Uterus (tissue), 3 donors: ENCODE measurements at regions not wholly inside any gene's neighbourhood (a gene's known extent, or its start where the extent isn't known, plus 50 kb on each side); places are given as distances from the start of the nearest gene placed in this dataset.

Source experiments
- DNase-seq, 2 donors: peaks; one replicate each; pipeline ENCODE4 v3.0.0-alpha.2; 2019 to 2020
- H3K27ac ChIP-seq, 2 donors: fragments of 200-600 bp; sonication (generic); 1 replicate in 1 of 2; 2 replicates in 1 of 2; pipeline ENCODE4 v1.5.1; 2016 to 2018
- H3K27me3 ChIP-seq, 2 donors: fragments of 200-600 bp; sonication (generic); one replicate each; pipeline ENCODE4 v1.5.1; 2018 to 2019; ENCODE audit warnings: control low read depth in 1 of 2
- H3K36me3 ChIP-seq, 2 donors: fragments of 200-600 bp; sonication (generic); one replicate each; pipeline ENCODE4 v1.5.1; 2019; ENCODE audit warnings: control low read depth in 1 of 2
- H3K4me1 ChIP-seq, 2 donors: fragments of 200-600 bp; sonication (generic); one replicate each; pipeline ENCODE4 v1.5.1; 2018 to 2019; ENCODE audit warnings: control low read depth in 1 of 2
- H3K4me3 ChIP-seq, 2 donors: fragments of 200-600 bp; sonication (generic); 1 replicate in 1 of 2; 2 replicates in 1 of 2; pipeline ENCODE4 v1.5.1; 2018 to 2019; ENCODE audit warnings: mild to moderate bottlenecking in 1 of 2
- H3K9me3 ChIP-seq, 2 donors: fragments of 200-600 bp; sonication (generic); one replicate each; pipeline ENCODE4 v1.5.1; 2019; ENCODE audit warnings: control low read depth in 1 of 2
- POLR2A ChIP-seq, 2 donors: fragments of 450-650 bp; IDR thresholded peaks; one replicate each; pipeline ENCODE4 v1.6.1; 2016; ENCODE audit warnings: antibody characterized with exemption in 2 of 2, mild to moderate bottlenecking in 1 of 2, moderate library complexity in 1 of 2
- intact Hi-C: fragments of 100-400 bp; cut with DNase I; formaldehyde crosslinking; loops from one replicate; pipeline ENCODE4 v1.15.1; 2023; ENCODE audit warnings: low total_unique reads
- TF ChIP-seq, protein P1 (sequence below), 4 experiments: fragments of 200-600 bp in 2 of 4; fragments of 450-650 bp in 2 of 4; sonication (generic) in 2 of 4; IDR thresholded peaks; one replicate each; pipeline ENCODE4 v1.5.1; 2016 to 2019; ENCODE audit warnings: antibody characterized with exemption in 4 of 4, mild to moderate bottlenecking in 2 of 4, moderate library complexity in 1 of 4
- donor health status: DM: yes; HTN: yes; CAD: no.

- Histone ChIP-seq H3K9me3 (no peaks in the 10 kb centered on the region), H3K27me3 (no peaks in the 10 kb centered on the region), H3K27ac (peak overlapping the region; percentile 30 to 58), H3K4me3 (no peak overlapping the region), H3K36me3 (no peaks in the 10 kb centered on the region), H3K4me1 (no peaks in the 10 kb centered on the region)
- TF ChIP-seq, protein P1, sequence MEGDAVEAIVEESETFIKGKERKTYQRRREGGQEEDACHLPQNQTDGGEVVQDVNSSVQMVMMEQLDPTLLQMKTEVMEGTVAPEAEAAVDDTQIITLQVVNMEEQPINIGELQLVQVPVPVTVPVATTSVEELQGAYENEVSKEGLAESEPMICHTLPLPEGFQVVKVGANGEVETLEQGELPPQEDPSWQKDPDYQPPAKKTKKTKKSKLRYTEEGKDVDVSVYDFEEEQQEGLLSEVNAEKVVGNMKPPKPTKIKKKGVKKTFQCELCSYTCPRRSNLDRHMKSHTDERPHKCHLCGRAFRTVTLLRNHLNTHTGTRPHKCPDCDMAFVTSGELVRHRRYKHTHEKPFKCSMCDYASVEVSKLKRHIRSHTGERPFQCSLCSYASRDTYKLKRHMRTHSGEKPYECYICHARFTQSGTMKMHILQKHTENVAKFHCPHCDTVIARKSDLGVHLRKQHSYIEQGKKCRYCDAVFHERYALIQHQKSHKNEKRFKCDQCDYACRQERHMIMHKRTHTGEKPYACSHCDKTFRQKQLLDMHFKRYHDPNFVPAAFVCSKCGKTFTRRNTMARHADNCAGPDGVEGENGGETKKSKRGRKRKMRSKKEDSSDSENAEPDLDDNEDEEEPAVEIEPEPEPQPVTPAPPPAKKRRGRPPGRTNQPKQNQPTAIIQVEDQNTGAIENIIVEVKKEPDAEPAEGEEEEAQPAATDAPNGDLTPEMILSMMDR (IDR thresholded peaks at IDR 0.05) = no peak
- TF ChIP-seq POLR2A (IDR thresholded peaks at IDR 0.05) = no peak
- intact Hi-C loops = loop anchor here (10.0 kb wide), 1 partner anchor 290 kb away; no protein-coding TSS in a partner anchor
- no peak for DNase-seq
Measured at GRCh38 chr11:122214567-122214966, 98.6 kb upstream of the BLID start.

GRCh38 chr11:122214080-122214479 is 98.1 kb upstream of the BLID start:
- Histone ChIP-seq H3K27me3 (no peaks in the 10 kb centered on the region), H3K36me3 (no peaks in the 10 kb centered on the region), H3K4me3 (no peak overlapping the region), H3K27ac (no peak overlapping the region), H3K4me1 (peaks cover 0 to 3% of the 10 kb centered on the region in 2 donors), H3K9me3 (no peaks in the 10 kb centered on the region)
- TF ChIP-seq POLR2A (IDR thresholded peaks at IDR 0.05) = no peak
- TF ChIP-seq, protein P1 (IDR thresholded peaks at IDR 0.05) = no peak
- DNase-seq = no peak
- intact Hi-C loops = loop anchor here (10.0 kb wide), 1 partner anchor 291 kb away; no protein-coding TSS in a partner anchor

GRCh38 chr11:122213171-122213570 is 97.2 kb upstream of the BLID start:
- Histone ChIP-seq H3K4me1 (peaks cover 0 to 3% of the 10 kb centered on the region in 2 donors), H3K36me3 (no peaks in the 10 kb centered on the region), H3K27ac (no peak overlapping the region), H3K4me3 (no peak overlapping the region), H3K27me3 (no peaks in the 10 kb centered on the region), H3K9me3 (no peaks in the 10 kb centered on the region)
- DNase-seq = no peak
- TF ChIP-seq, protein P1 (IDR thresholded peaks at IDR 0.05) = no peak
- TF ChIP-seq POLR2A (IDR thresholded peaks at IDR 0.05) = no peak
- intact Hi-C loops = loop anchor here (10.0 kb wide), 1 partner anchor 292 kb away; no protein-coding TSS in a partner anchor

DNA sequence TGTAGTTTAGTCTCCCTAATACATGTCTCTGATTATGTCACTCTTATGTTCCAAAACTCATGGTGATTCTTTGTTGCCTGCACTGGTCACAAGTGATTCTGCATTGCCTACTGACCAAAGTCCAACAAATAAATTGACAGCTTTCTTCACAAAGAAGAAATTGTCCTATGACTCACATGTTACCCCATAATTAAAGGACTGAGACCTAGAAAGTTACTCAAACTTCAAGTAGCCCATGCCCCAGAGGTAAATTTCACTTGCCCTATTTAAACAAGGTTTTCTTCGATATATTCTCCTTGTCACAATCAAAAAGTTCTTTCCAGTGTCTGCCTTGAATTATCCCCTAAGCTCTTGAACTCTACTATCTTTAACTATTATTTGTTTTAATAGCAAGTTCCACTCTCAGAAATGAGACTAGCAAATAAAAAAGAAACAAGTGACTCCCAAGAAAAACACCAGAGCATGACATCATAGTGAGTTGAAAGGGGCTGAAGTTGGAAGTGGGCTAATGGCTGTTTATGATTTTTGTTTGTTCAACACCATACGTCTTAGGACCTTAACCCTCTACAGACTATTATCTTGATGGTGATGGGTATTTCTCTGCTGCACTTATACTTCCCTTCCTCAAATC is 94.5 kb upstream of the BLID start:
- intact Hi-C loops = loop anchor here (10.0 kb wide), 1 partner anchor 294 kb away; no protein-coding TSS in a partner anchor
- TF ChIP-seq, protein P1 (IDR thresholded peaks at IDR 0.05) = no peak
- no peak for TF ChIP-seq POLR2A (IDR thresholded peaks at IDR 0.05)
- peaks cover 3 to 8% of the 10 kb centered on the region in 2 donors for H3K4me1 ChIP-seq
- H3K9me3 ChIP-seq = no peaks in the 10 kb centered on the region
- no peaks in the 10 kb centered on the region for H3K27me3 ChIP-seq
- no peak for DNase-seq
- H3K36me3 ChIP-seq = no peaks in the 10 kb centered on the region
- H3K27ac ChIP-seq = peak overlapping the region; percentile 42 to 59
- no peak overlapping the region for H3K4me3 ChIP-seq

- DNase-seq = peak; percentile 81 to 93
- Histone ChIP-seq H3K36me3 (no peaks in the 10 kb centered on the region), H3K9me3 (no peaks in the 10 kb centered on the region), H3K4me1 (peaks cover 3 to 8% of the 10 kb centered on the region in 2 donors), H3K4me3 (no peak overlapping the region), H3K27ac (peak overlapping the region; percentile 47 to 59), H3K27me3 (no peaks in the 10 kb centered on the region)
- TF ChIP-seq, protein P1 (IDR thresholded peaks at IDR 0.05) = no peak
- TF ChIP-seq POLR2A (IDR thresholded peaks at IDR 0.05) = no peak
- intact Hi-C loops = loop anchor here (10.0 kb wide), 4 partner anchors 55 to 555 kb away; no protein-coding TSS in a partner anchor
Measured at GRCh38 chr11:122209619-122210366, 93.8 kb upstream of the BLID start.
